ENCODE measurements at regions not wholly inside any gene's neighbourhood (a gene's known extent, or its start where the extent isn't known, plus 50 kb on each side); places are given as distances from the start of the nearest gene placed in this dataset.

GRCh38 chr15:29360152-29360551, 90.5 kb upstream of the NSMCE3 start:
- Histone ChIP-seq H3K27me3 (no peaks in the 10 kb centered on the region), H3K27ac (no peak overlapping the region), H3K4me1 (no peaks in the 10 kb centered on the region), H3K9me3 (no peaks in the 10 kb centered on the region), H3K4me3 (no peak overlapping the region), H3K36me3 (no peaks in the 10 kb centered on the region)
- no peak for DNase-seq (ENCODE audit: low spot score in 2 of 2)
- TF ChIP-seq CTCF (IDR thresholded peaks at IDR 0.05) = no peak
- intact Hi-C loops (cut with DNase I) = no loop called here

DNA sequence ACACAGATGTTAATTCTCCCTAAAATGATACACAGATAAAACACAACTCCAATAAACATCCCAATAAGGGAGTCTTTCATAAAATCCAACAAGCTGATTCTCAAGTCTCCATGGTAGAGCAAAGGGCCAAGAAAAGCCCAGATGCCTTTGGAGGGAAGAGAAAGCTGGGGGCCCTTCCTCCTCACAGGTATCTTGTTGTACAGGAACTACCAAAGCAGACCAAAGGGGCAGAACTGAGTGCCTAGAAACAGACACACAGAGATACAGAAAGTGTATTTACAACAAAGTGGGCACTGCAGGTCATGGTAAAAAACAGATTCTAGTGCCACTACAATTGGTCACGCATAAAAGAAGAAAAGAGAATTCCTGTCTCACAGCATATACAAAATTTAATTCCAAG, 87.2 kb upstream of the NSMCE3 start:
- no peak for TF ChIP-seq CTCF (IDR thresholded peaks at IDR 0.05)
- H3K27ac ChIP-seq = no peak overlapping the region
- no peaks in the 10 kb centered on the region for H3K4me1 ChIP-seq
- no peak for DNase-seq (ENCODE audit: low spot score in 2 of 2)
- H3K4me3 ChIP-seq = no peak overlapping the region
- H3K36me3 ChIP-seq = no peaks in the 10 kb centered on the region
- no peaks in the 10 kb centered on the region for H3K27me3 ChIP-seq
- H3K9me3 ChIP-seq = no peaks in the 10 kb centered on the region
- intact Hi-C loops (cut with DNase I) = no loop called here

GRCh38 chr15:29355477-29355876, 85.9 kb upstream of the NSMCE3 start:
- no peaks in the 10 kb centered on the region for H3K4me1 ChIP-seq
- no peak for TF ChIP-seq CTCF (IDR thresholded peaks at IDR 0.05)
- intact Hi-C loops (cut with DNase I) = no loop called here
- H3K4me3 ChIP-seq = no peak overlapping the region
- H3K9me3 ChIP-seq = no peaks in the 10 kb centered on the region
- no peaks in the 10 kb centered on the region for H3K27me3 ChIP-seq
- H3K27ac ChIP-seq = no peak overlapping the region
- no peaks in the 10 kb centered on the region for H3K36me3 ChIP-seq
- DNase-seq (ENCODE audit: low spot score in 2 of 2) = no peak

- Histone ChIP-seq H3K27ac (no peak overlapping the region), H3K9me3 (no peaks in the 10 kb centered on the region), H3K4me3 (no peak overlapping the region), H3K27me3 (no peaks in the 10 kb centered on the region), H3K36me3 (no peaks in the 10 kb centered on the region), H3K4me1 (no peaks in the 10 kb centered on the region)
- TF ChIP-seq CTCF (IDR thresholded peaks at IDR 0.05) = no peak
- no peak for DNase-seq (ENCODE audit: low spot score in 2 of 2)
- intact Hi-C loops (cut with DNase I) = no loop called here
Measured at GRCh38 chr15:29352402-29352801, 82.8 kb upstream of the NSMCE3 start.

GRCh38 chr15:29349196-29349595, 79.6 kb upstream of the NSMCE3 start:
- DNase-seq (ENCODE audit: low spot score in 2 of 2) = no peak
- Histone ChIP-seq H3K9me3 (no peaks in the 10 kb centered on the region), H3K4me1 (no peaks in the 10 kb centered on the region), H3K27me3 (no peaks in the 10 kb centered on the region), H3K4me3 (no peak overlapping the region), H3K36me3 (no peaks in the 10 kb centered on the region), H3K27ac (no peak overlapping the region)
- intact Hi-C loops (cut with DNase I) = no loop called here
- TF ChIP-seq CTCF (IDR thresholded peaks at IDR 0.05) = no peak

DNA sequence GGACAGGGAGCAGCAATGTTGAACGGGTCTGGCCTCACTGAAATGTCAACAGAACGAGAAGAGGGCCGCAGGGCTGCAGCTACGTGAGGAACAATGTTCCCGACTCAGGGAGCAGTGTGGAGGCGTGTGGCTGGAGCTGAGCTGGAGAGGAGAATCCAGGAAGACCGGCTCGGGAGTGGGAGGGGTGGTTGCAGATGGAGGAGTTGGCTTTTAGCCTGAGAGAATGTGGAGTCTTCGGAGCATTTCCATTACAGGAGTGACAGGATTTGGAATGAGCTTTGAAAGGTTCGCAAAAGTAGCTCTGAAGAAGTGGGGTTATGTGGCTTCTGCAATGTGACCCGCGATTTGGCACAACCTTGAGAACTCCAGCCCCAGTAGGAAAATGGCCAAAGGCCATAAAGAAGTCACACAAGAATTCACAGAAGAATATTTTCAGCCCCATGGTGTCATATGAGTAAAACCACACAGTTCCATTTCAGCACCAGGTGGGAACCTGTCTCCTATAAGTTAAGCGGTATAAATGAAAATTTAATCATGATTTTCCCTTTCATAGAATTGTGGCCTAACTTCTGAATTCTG, 78.8 kb upstream of the NSMCE3 start:
- H3K36me3 ChIP-seq = no peaks in the 10 kb centered on the region
- H3K27me3 ChIP-seq = no peaks in the 10 kb centered on the region
- no peak overlapping the region for H3K27ac ChIP-seq
- H3K9me3 ChIP-seq = no peaks in the 10 kb centered on the region
- intact Hi-C loops (cut with DNase I) = no loop called here
- no peaks in the 10 kb centered on the region for H3K4me1 ChIP-seq
- DNase-seq (ENCODE audit: low spot score in 2 of 2) = no peak
- no peak for TF ChIP-seq CTCF (IDR thresholded peaks at IDR 0.05)
- H3K4me3 ChIP-seq = no peak overlapping the region
